ENCODE measurements at regions not wholly inside any gene's neighbourhood (a gene's known extent, or its start where the extent isn't known, plus 50 kb on each side); places are given as distances from the start of the nearest gene placed in this dataset.

- ChIA-PET POLR2A (no interaction called here), RAD21 (ENCODE audit: low non-redundant PET in 1 of 2, low total read pairs in 2 of 2, uncharacterized antibody in 2 of 2, unreplicated experiment in 2 of 2) (no interaction called here), CTCF (no interaction called here)
- no peak for TF ChIP-seq EZH2 (IDR thresholded peaks at IDR 0.05)
- TF ChIP-seq CBX3 (IDR thresholded peaks at IDR 0.05; ENCODE audit: low read depth), result no peak
- TF ChIP-seq, protein P1, sequence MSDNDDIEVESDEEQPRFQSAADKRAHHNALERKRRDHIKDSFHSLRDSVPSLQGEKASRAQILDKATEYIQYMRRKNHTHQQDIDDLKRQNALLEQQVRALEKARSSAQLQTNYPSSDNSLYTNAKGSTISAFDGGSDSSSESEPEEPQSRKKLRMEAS (IDR thresholded peaks at IDR 0.05), result no peak
- TF ChIP-seq, protein P2, sequence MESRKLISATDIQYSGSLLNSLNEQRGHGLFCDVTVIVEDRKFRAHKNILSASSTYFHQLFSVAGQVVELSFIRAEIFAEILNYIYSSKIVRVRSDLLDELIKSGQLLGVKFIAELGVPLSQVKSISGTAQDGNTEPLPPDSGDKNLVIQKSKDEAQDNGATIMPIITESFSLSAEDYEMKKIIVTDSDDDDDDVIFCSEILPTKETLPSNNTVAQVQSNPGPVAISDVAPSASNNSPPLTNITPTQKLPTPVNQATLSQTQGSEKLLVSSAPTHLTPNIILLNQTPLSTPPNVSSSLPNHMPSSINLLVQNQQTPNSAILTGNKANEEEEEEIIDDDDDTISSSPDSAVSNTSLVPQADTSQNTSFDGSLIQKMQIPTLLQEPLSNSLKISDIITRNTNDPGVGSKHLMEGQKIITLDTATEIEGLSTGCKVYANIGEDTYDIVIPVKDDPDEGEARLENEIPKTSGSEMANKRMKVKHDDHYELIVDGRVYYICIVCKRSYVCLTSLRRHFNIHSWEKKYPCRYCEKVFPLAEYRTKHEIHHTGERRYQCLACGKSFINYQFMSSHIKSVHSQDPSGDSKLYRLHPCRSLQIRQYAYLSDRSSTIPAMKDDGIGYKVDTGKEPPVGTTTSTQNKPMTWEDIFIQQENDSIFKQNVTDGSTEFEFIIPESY (IDR thresholded peaks at IDR 0.05; ENCODE audit: extremely low read depth, insufficient replicate concordance, low read length), result no peak
- TF ChIP-seq TCF7L2 (IDR thresholded peaks at IDR 0.05; ENCODE audit: borderline replicate concordance, extremely low read depth, insufficient read depth, insufficient read length), result no peak
- no peak for TF ChIP-seq SRF (IDR thresholded peaks at IDR 0.05; ENCODE audit: low read depth)
- TF ChIP-seq JUND (IDR thresholded peaks at IDR 0.05), result no peak
- no peak for TF ChIP-seq SIN3A (IDR thresholded peaks at IDR 0.05; ENCODE audit: low read depth)
- no peak for TF ChIP-seq EZH2phosphoT487 (IDR thresholded peaks at IDR 0.05; ENCODE audit: borderline replicate concordance)
- TF ChIP-seq ELF1 (IDR thresholded peaks at IDR 0.05; ENCODE audit: borderline replicate concordance, low read depth), result no peak
- TF ChIP-seq REST (IDR thresholded peaks at IDR 0.05; ENCODE audit: low read depth), result no peak
- no peak for TF ChIP-seq ATF3 (IDR thresholded peaks at IDR 0.05)
- TF ChIP-seq SP1 (IDR thresholded peaks at IDR 0.05; ENCODE audit: low read depth), result no peak
- no peak for TF ChIP-seq YY1 (IDR thresholded peaks at IDR 0.05; ENCODE audit: extremely low read depth, insufficient replicate concordance, low read depth, low read length)
- TF ChIP-seq ZFX (IDR thresholded peaks at IDR 0.05), result no peak
- H4K20me1 ChIP-seq (ENCODE audit: insufficient read depth), result no peaks in the 10 kb centered on the region
- ATAC-seq (no peak), DNase-seq (ENCODE audit: low read depth, low spot score) (no peak)
- no peaks in the 10 kb centered on the region for H3K4me1 ChIP-seq (ENCODE audit: control insufficient read depth in 1 of 2, insufficient read depth in 2 of 2, low read length in 2 of 2)
- H2AFZ ChIP-seq (ENCODE audit: low read depth, low read length, poor library complexity, severe bottlenecking), result no peak overlapping the region
- H3K9me2 ChIP-seq (ENCODE audit: insufficient read depth), result no peaks in the 10 kb centered on the region
- intact Hi-C loops (cut with micrococcal nuclease), result no loop called here
- H3K4me2 ChIP-seq (ENCODE audit: low read length), result no peak overlapping the region
- no peak overlapping the region for H3K9ac ChIP-seq (ENCODE audit: low read length)
- no peak overlapping the region for H3K4me3 ChIP-seq (replicated peaks in 1 of 2; ENCODE audit: low read depth in 1 of 2, low read length in 2 of 2)
- H3K36me3 ChIP-seq (ENCODE audit: control insufficient read depth in 1 of 2, insufficient read depth in 2 of 2, low read length in 2 of 2), result no peaks in the 10 kb centered on the region
- no peaks in the 10 kb centered on the region for H3K27me3 ChIP-seq (ENCODE audit: insufficient read depth, low read length)
- no peak overlapping the region for H3K27ac ChIP-seq (ENCODE audit: low read depth, low read length)
- no peaks in the 10 kb centered on the region for H3K79me2 ChIP-seq (ENCODE audit: insufficient read depth, low read length)
- H3K9me3 ChIP-seq (ENCODE audit: control insufficient read depth in 1 of 2, insufficient read depth in 1 of 2, low read depth in 1 of 2, low read length in 2 of 2), result no peaks in the 10 kb centered on the region
- BruUV-seq (replicated peaks), result no TSS peak
Measured at GRCh38 chr1:21385022-21385421, 54.9 kb upstream of the NBPF3 start.
